Ascending aorta (tissue), 2 donors: ENCODE measurements at regions not wholly inside any gene's neighbourhood (a gene's known extent, or its start where the extent isn't known, plus 50 kb on each side); places are given as distances from the start of the nearest gene placed in this dataset.

Experiments used
- DNase-seq, 2 donors: peaks; one replicate each; pipeline ENCODE4 v3.0.0-alpha.2; 2019; ENCODE audit warnings: low spot score in 2 of 2
- H3K27ac ChIP-seq, 2 donors: fragments of 200-600 bp; sonication (generic); one replicate each; pipeline ENCODE4 v1.5.1; 2016 to 2017; ENCODE audit warnings: mild to moderate bottlenecking in 1 of 2
- H3K27me3 ChIP-seq: fragments of 200-600 bp; sonication (generic); one replicate; pipeline ENCODE4 v1.5.1; 2017
- H3K36me3 ChIP-seq, 2 donors: fragments of 200-600 bp; sonication (generic); one replicate each; pipeline ENCODE4 v1.5.1; 2016
- H3K4me1 ChIP-seq, 2 donors: fragments of 200-600 bp; sonication (generic); one replicate each; pipeline ENCODE4 v1.5.1; 2016 to 2017; ENCODE audit warnings: mild to moderate bottlenecking in 1 of 2
- H3K4me3 ChIP-seq, 2 donors: fragments of 200-600 bp; sonication (generic); one replicate each; pipeline ENCODE4 v1.5.1; 2016 to 2017; ENCODE audit warnings: mild to moderate bottlenecking in 1 of 2
- H3K9me3 ChIP-seq, 2 donors: fragments of 200-600 bp; sonication (generic); one replicate each; pipeline ENCODE4 v1.5.1; 2016
- intact Hi-C: fragments of 100-400 bp; cut with DNase I; formaldehyde crosslinking; loops from one replicate; pipeline ENCODE4 v1.15.1; 2023
- TF ChIP-seq, protein P1 (sequence below), 3 experiments: fragments of 200-600 bp in 2 of 3; fragments of 450-650 bp in 1 of 3; sonication (generic) in 2 of 3; IDR thresholded peaks; one replicate each; pipeline ENCODE4 v1.5.1; 2016 to 2019; ENCODE audit warnings: antibody characterized with exemption in 3 of 3, mild to moderate bottlenecking in 1 of 3, moderate library complexity in 1 of 3

DNA sequence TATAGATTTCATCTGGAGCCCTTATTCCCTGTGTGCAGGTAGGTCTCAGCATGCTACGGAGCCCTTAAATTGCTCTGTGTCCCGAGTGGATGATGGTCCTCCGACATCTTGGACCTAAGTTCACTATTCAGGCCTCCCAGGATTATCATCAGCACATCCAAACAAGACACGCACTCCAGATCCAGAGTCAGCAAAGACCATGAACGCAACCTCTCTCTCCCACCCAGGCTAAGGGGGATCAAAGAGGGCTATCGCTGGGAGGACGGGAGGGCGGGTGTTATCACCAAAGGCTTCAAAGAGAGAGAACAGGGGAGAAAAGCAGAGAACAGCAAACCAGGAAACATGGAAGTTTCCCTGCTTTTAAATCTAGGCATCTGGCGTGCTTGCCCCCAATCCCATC lies 659.4 kb downstream of the TBC1D22A start:
- H3K9me3 ChIP-seq, result no peaks in the 10 kb centered on the region
- peak in 1 of 2 donors; percentile 9 for DNase-seq
- H3K4me3 ChIP-seq, result no peak overlapping the region
- H3K36me3 ChIP-seq, result no peaks in the 10 kb centered on the region
- no peak overlapping the region for H3K27ac ChIP-seq
- intact Hi-C loops, result no loop called here
- TF ChIP-seq, protein P1, sequence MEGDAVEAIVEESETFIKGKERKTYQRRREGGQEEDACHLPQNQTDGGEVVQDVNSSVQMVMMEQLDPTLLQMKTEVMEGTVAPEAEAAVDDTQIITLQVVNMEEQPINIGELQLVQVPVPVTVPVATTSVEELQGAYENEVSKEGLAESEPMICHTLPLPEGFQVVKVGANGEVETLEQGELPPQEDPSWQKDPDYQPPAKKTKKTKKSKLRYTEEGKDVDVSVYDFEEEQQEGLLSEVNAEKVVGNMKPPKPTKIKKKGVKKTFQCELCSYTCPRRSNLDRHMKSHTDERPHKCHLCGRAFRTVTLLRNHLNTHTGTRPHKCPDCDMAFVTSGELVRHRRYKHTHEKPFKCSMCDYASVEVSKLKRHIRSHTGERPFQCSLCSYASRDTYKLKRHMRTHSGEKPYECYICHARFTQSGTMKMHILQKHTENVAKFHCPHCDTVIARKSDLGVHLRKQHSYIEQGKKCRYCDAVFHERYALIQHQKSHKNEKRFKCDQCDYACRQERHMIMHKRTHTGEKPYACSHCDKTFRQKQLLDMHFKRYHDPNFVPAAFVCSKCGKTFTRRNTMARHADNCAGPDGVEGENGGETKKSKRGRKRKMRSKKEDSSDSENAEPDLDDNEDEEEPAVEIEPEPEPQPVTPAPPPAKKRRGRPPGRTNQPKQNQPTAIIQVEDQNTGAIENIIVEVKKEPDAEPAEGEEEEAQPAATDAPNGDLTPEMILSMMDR (IDR thresholded peaks at IDR 0.05), result no peak
- no peaks in the 10 kb centered on the region for H3K4me1 ChIP-seq
- no peaks in the 10 kb centered on the region for H3K27me3 ChIP-seq

DNA sequence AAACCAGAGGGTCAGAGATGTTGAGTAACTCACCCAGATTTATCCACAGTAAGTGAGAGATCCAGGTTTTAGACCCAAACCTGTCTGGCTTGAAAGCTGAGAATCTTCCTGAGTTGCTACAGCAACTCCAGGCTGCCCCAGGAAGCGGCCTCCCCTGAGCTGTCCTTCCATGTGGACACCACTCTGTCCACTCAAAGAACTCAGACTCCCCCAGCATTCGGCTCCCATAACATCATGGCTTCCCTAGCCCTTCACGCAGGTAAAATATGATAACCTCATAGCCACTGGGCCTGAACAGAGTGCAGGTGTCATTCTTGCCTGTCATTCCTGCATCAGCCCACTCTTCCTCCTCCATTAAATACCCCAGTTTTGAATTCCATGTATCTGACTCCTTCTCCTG lies 657.8 kb downstream of the TBC1D22A start:
- TF ChIP-seq, protein P1 (IDR thresholded peaks at IDR 0.05), result no peak
- Histone ChIP-seq H3K4me1 (no peaks in the 10 kb centered on the region), H3K27ac (no peak overlapping the region), H3K36me3 (no peaks in the 10 kb centered on the region), H3K27me3 (no peaks in the 10 kb centered on the region), H3K9me3 (no peaks in the 10 kb centered on the region), H3K4me3 (no peak overlapping the region)
- intact Hi-C loops, result no loop called here
- DNase-seq, result peak in 1 of 2 donors; percentile 40

DNA sequence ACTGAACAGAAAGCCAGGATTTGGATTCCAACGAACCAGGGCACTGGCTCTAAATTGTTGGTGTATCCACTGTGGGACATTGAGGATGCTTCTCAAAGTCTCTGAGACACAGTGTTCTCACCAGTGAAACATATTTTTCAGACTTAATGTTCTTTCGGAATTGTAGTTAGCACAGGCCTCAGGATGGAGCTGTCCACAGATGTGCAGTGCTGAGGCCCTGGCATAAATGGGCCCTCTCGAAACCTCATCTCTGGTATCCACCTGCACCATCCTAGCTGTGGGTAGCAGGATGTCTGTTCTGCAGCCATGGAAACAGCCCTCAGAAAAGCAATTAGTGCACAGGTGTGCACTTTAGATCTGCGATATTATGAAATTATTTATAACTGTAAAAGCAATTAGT lies 656.8 kb downstream of the TBC1D22A start:
- DNase-seq, result no peak
- Histone ChIP-seq H3K27ac (no peak overlapping the region), H3K4me3 (no peak overlapping the region), H3K36me3 (no peaks in the 10 kb centered on the region), H3K9me3 (no peaks in the 10 kb centered on the region), H3K4me1 (no peaks in the 10 kb centered on the region), H3K27me3 (no peaks in the 10 kb centered on the region)
- TF ChIP-seq, protein P1 (IDR thresholded peaks at IDR 0.05), result no peak
- intact Hi-C loops, result no loop called here

DNA sequence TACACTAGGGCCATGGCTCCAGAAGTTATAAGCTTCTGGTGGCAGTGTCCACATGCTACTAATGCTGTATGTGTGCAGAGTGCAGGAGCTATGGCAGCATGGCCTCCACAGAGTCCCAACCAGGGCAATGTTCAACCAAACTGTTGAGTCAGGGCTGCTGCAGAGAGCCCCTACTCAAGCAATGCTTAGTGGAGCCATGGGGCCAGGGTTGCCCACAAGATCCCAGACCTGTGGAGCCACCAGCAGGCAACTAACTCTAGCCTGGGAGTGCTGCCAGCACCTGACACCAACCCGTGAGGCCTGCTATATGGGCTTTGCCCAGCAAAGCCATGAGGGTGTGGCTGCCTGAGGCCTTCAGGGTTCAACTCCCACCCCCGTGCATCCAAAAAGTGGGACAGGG lies 655.2 kb downstream of the TBC1D22A start:
- TF ChIP-seq, protein P1 (IDR thresholded peaks at IDR 0.05), result no peak
- H3K27me3 ChIP-seq, result no peaks in the 10 kb centered on the region
- intact Hi-C loops, result no loop called here
- H3K27ac ChIP-seq, result no peak overlapping the region
- H3K36me3 ChIP-seq, result no peaks in the 10 kb centered on the region
- no peak overlapping the region for H3K4me3 ChIP-seq
- DNase-seq, result peak in 1 of 2 donors; percentile 12
- H3K9me3 ChIP-seq, result no peaks in the 10 kb centered on the region
- H3K4me1 ChIP-seq, result no peaks in the 10 kb centered on the region

DNA sequence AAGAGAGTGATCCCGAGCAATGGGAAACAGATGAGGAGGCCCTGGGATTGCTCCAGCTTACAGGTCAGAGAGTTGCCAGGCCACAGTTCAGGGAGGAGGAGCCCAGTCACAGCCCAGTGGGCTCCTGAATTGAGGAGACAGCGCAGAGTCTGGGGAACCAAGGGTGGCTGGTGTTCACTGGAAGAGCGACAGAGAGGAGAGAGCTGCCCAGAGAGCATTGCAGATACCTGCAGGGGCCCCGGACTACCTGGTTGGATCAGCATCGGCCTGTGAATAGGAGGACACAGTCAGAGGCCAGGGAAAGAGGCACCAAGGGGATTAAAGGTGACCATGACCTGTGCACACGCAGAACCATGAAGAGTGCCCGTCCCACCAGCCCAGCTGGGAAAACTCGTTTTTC lies 648.6 kb downstream of the TBC1D22A start:
- peak in 1 of 2 donors; percentile 21 for DNase-seq

More for the DNA sequence above, 648.6 kb downstream of the TBC1D22A start:
- H3K27ac ChIP-seq, result no peak overlapping the region
- H3K9me3 ChIP-seq, result no peaks in the 10 kb centered on the region
- TF ChIP-seq, protein P1 (IDR thresholded peaks at IDR 0.05), result no peak
- no peak overlapping the region for H3K4me3 ChIP-seq
- H3K27me3 ChIP-seq, result no peaks in the 10 kb centered on the region
- H3K4me1 ChIP-seq, result no peaks in the 10 kb centered on the region
- no peaks in the 10 kb centered on the region for H3K36me3 ChIP-seq
- intact Hi-C loops, result no loop called here
